ENCODE measurements at regions not wholly inside any gene's neighbourhood (a gene's known extent, or its start where the extent isn't known, plus 50 kb on each side); places are given as distances from the start of the nearest gene placed in this dataset.

GRCh38 chr2:160792837-160793236 lies 299.2 kb upstream of the RBMS1 start:
- H3K27ac ChIP-seq (ENCODE audit: low read depth, low read length, poor library complexity, severe bottlenecking) = no peak overlapping the region
- DNase-seq (ENCODE audit: low spot score) = no peak
- H3K36me3 ChIP-seq (ENCODE audit: insufficient read depth, low read length, poor library complexity, severe bottlenecking) = no peaks in the 10 kb centered on the region
- no peak overlapping the region for H3K4me3 ChIP-seq (ENCODE audit: low read depth, low read length, poor library complexity, severe bottlenecking)
- no TSS peak for BruUV-seq (replicated peaks)
- H3K4me1 ChIP-seq (ENCODE audit: insufficient read depth, low read length, poor library complexity, severe bottlenecking) = no peaks in the 10 kb centered on the region
- intact Hi-C loops (cut with micrococcal nuclease; ENCODE audit: unreplicated experiment) = no loop called here
- H3K9me3 ChIP-seq (ENCODE audit: low read depth, low read length, poor library complexity, severe bottlenecking) = no peaks in the 10 kb centered on the region
- ChIA-PET POLR2A (ENCODE audit: low non-redundant PET) (no interaction called here), CTCF (no interaction called here)
- TF ChIP-seq CTCF (conservative IDR thresholded peaks at IDR 0.05; ENCODE audit: low read depth, low read length) (no peak), EZH2 (IDR thresholded peaks at IDR 0.05; ENCODE audit: borderline replicate concordance, low read depth, low read length, poor library complexity, severe bottlenecking) (no peak)
- no peaks in the 10 kb centered on the region for H3K27me3 ChIP-seq (replicated peaks; ENCODE audit: insufficient read depth, low read depth, low read length, poor library complexity)

GRCh38 chr2:160794926-160795325 lies 301.3 kb upstream of the RBMS1 start:
- no TSS peak for BruUV-seq (replicated peaks)
- no peak for TF ChIP-seq CTCF (conservative IDR thresholded peaks at IDR 0.05; ENCODE audit: low read depth, low read length)
- no peak for TF ChIP-seq EZH2 (IDR thresholded peaks at IDR 0.05; ENCODE audit: borderline replicate concordance, low read depth, low read length, poor library complexity, severe bottlenecking)
- Histone ChIP-seq H3K4me1 (ENCODE audit: insufficient read depth, low read length, poor library complexity, severe bottlenecking) (no peaks in the 10 kb centered on the region), H3K4me3 (ENCODE audit: low read depth, low read length, poor library complexity, severe bottlenecking) (no peak overlapping the region), H3K27ac (ENCODE audit: low read depth, low read length, poor library complexity, severe bottlenecking) (no peak overlapping the region), H3K9me3 (ENCODE audit: low read depth, low read length, poor library complexity, severe bottlenecking) (no peaks in the 10 kb centered on the region), H3K27me3 (replicated peaks; ENCODE audit: insufficient read depth, low read depth, low read length, poor library complexity) (no peaks in the 10 kb centered on the region), H3K36me3 (ENCODE audit: insufficient read depth, low read length, poor library complexity, severe bottlenecking) (no peaks in the 10 kb centered on the region)
- intact Hi-C loops (cut with micrococcal nuclease; ENCODE audit: unreplicated experiment) = no loop called here
- ChIA-PET POLR2A (ENCODE audit: low non-redundant PET) (no interaction called here), CTCF (no interaction called here)
- no peak for DNase-seq (ENCODE audit: low spot score)

GRCh38 chr2:160803881-160804280 lies 310.3 kb upstream of the RBMS1 start:
- DNase-seq (ENCODE audit: low spot score) = no peak
- TF ChIP-seq EZH2 (IDR thresholded peaks at IDR 0.05; ENCODE audit: borderline replicate concordance, low read depth, low read length, poor library complexity, severe bottlenecking) (no peak), CTCF (conservative IDR thresholded peaks at IDR 0.05; ENCODE audit: low read depth, low read length) (no peak)
- Histone ChIP-seq H3K27ac (ENCODE audit: low read depth, low read length, poor library complexity, severe bottlenecking) (no peak overlapping the region), H3K27me3 (replicated peaks; ENCODE audit: insufficient read depth, low read depth, low read length, poor library complexity) (no peaks in the 10 kb centered on the region), H3K36me3 (ENCODE audit: insufficient read depth, low read length, poor library complexity, severe bottlenecking) (no peaks in the 10 kb centered on the region), H3K4me1 (ENCODE audit: insufficient read depth, low read length, poor library complexity, severe bottlenecking) (no peaks in the 10 kb centered on the region), H3K4me3 (ENCODE audit: low read depth, low read length, poor library complexity, severe bottlenecking) (no peak overlapping the region), H3K9me3 (ENCODE audit: low read depth, low read length, poor library complexity, severe bottlenecking) (no peaks in the 10 kb centered on the region)
- POLR2A ChIA-PET (ENCODE audit: low non-redundant PET) = no interaction called here
- CTCF ChIA-PET = no interaction called here
- intact Hi-C loops (cut with micrococcal nuclease; ENCODE audit: unreplicated experiment) = no loop called here
- BruUV-seq (replicated peaks) = no TSS peak
